AG09309 (cell line): ENCODE measurements at regions not wholly inside any gene's neighbourhood (a gene's known extent, or its start where the extent isn't known, plus 50 kb on each side); places are given as distances from the start of the nearest gene placed in this dataset.

Experiments used
- DNase-seq: peaks from one replicate; pipeline ENCODE4 v3.0.0-alpha.2; 2010; ENCODE audit warnings: low read depth
- H3K4me3 ChIP-seq: 2 replicates; pipeline ENCODE4 v1.5.1; 2011; ENCODE audit warnings: mild to moderate bottlenecking, low read depth, low read length, moderate library complexity; ENCODE audit not compliant: control insufficient read depth
- CTCF ChIP-seq: IDR thresholded peaks from 2 replicates; pipeline ENCODE4 v1.5.1; 2011; ENCODE audit warnings: mild to moderate bottlenecking, low read depth, low read length, inconsistent platforms; ENCODE audit not compliant: insufficient read depth, control insufficient read depth; ENCODE audit errors: missing control alignments

DNA sequence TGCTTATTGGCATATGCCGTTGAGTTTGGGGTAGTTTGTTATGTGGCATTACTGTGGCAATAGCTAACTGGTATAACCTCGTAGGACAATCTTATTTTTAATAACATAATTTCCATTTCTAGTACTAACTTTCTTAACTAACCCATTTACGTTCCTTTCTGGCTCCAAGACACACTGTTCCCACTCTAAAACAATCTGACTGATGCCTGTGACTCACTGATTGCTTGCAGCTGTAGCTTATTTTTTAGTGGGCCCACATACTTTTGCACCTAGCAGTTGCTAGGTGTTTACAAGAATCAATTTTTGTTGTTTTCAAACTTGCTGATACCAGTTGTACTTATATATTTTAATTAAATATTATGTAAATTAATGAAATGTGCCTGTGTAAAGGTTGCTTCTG lies 52.2 kb downstream of the FAT3 start:
- TF ChIP-seq CTCF: no peak
- no peak for DNase-seq
- no peak overlapping the region for H3K4me3 ChIP-seq

DNA sequence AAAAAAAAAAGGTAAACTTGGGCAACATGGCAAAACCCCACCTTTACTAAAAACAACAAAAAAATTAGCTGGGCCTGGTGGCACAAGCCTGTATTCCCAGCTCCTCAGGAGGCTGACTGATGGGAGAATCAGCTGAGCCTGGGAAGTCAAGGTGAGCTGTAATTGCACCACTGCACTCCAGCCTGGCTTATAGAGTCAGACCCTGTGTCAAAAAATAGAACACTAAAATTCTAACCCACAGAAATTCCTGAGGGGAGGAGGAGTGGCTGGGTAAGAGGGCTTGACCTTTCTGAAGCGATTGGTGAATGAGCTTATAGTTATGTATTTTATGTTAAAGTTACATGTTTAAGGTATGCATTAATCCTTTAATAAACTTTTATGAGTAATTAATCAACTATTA lies 53.3 kb downstream of the FAT3 start:
- no peak for TF ChIP-seq CTCF
- no peak for DNase-seq

DNA sequence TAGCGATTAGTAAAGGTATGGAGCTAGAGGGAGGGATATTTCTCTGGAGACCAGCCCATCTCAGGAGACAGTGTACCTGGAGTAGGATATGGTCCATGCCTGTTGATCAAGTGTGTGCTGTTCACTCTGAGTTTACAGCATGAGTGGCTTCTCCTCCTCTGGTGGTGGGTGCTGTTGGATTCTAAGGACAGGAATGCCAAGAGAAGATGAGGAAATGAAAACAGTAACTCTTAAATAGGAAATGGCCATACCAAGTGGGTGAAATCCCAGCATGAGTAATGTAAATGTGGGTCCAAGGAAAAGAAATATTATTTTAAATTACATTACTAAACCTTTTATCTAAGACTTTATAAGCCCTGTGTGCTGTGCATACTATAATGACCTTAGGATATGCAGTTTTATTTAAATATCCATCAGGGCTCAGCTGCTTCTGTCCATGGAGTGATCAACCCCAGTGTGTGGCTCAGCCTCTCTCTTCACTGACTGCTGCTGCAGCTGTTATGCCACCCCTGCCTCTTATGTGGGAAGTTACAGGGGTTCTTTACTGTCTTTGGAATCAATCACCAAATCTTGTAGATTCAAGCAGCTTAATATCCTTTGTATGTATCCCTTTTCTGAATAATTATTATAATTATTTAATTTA lies 54.3 kb downstream of the FAT3 start:
- H3K4me3 ChIP-seq: no peak overlapping the region
- no peak for TF ChIP-seq CTCF
- DNase-seq: no peak

More for the DNA sequence above, 53.3 kb downstream of the FAT3 start:
- H3K4me3 ChIP-seq: no peak overlapping the region

DNA sequence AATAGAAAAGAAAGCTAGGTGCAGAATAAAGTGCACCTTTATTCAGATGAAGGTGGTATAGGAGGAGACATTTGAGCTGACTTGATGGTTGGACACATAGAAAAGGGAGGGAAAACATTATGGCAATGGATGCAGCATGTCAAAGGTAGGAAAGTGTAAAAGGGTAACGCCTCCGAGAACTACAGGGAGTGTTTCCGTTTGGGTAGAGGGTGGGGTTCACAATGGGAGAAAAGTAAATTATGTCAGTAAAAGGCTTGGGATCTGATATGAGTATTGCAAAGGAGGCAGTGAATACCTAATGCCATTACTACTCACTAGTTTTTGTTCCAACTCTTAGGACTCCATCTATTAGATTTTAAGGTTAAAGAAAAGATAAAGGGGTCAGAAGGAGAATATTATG lies 59.5 kb downstream of the FAT3 start:
- H3K4me3 ChIP-seq: no peak overlapping the region

DNA sequence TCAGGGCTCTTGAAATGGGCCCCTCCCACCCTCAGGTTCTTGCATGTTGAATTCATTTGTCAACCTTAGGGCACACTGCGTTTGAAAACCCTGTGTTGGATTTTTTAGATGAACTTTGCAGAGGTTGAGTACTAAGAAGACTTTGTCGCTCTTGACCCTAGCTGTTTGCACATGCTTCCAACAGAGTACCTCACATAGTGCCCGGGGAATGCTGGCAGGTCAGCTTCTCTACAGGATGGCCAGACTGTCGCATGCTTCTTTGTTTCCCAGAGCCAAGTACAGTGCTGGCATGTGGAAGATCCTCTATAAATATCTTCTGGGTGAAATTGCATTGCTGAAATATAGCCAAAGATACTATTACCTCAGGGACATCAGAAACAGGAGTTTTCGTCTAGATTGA lies 59.9 kb downstream of the FAT3 start:
- no peak overlapping the region for H3K4me3 ChIP-seq
- DNase-seq: no peak
- no peak for TF ChIP-seq CTCF

More for the DNA sequence above, 59.5 kb downstream of the FAT3 start:
- no peak for DNase-seq
- TF ChIP-seq CTCF: no peak

GRCh38 chr11:92285776-92286175 lies 61.2 kb downstream of the FAT3 start:
- DNase-seq: no peak
- H3K4me3 ChIP-seq: no peak overlapping the region
- TF ChIP-seq CTCF: no peak
